WERI-Rb-1 (cell line): ENCODE measurements at regions not wholly inside any gene's neighbourhood (a gene's known extent, or its start where the extent isn't known, plus 50 kb on each side); places are given as distances from the start of the nearest gene placed in this dataset.
"Not testable (repeated sequence)": the region's sequence is repeated elsewhere in the genome, so short reads cannot be mapped to it uniquely, and the experiment has no call there.

Experiments
- DNase-seq: peaks from one replicate; pipeline ENCODE4 v3.0.0-alpha.2; 2020
- H3K27ac ChIP-seq: fragments of 250-450 bp; sonication (Bioruptor Pico); 2 replicates; pipeline ENCODE4 v1.5.1; 2020; ENCODE audit warnings: mild to moderate bottlenecking, moderate library complexity
- H3K27me3 ChIP-seq: fragments of 250-450 bp; sonication (Bioruptor Pico); 2 replicates; pipeline ENCODE4 v1.5.1; 2021; ENCODE audit warnings: mild to moderate bottlenecking, low read depth, moderate library complexity; ENCODE audit not compliant: insufficient read depth, severe bottlenecking
- H3K36me3 ChIP-seq: fragments of 250-450 bp; sonication (Bioruptor Pico); 2 replicates; pipeline ENCODE4 v1.5.1; 2020; ENCODE audit warnings: mild to moderate bottlenecking, moderate library complexity
- H3K4me3 ChIP-seq: 2 replicates; pipeline ENCODE4 v1.5.1; 2011; ENCODE audit warnings: low read depth, mild to moderate bottlenecking, control low read depth, low read length
- H3K9me3 ChIP-seq: fragments of 250-450 bp; sonication (Bioruptor Pico); 2 replicates; pipeline ENCODE4 v1.5.1; 2021; ENCODE audit warnings: mild to moderate bottlenecking, moderate library complexity; ENCODE audit not compliant: severe bottlenecking
- CTCF ChIP-seq: IDR thresholded peaks from 2 replicates; pipeline ENCODE4 v1.5.1; 2011; ENCODE audit warnings: low read depth, mild to moderate bottlenecking, control low read depth, inconsistent platforms, low read length

DNA sequence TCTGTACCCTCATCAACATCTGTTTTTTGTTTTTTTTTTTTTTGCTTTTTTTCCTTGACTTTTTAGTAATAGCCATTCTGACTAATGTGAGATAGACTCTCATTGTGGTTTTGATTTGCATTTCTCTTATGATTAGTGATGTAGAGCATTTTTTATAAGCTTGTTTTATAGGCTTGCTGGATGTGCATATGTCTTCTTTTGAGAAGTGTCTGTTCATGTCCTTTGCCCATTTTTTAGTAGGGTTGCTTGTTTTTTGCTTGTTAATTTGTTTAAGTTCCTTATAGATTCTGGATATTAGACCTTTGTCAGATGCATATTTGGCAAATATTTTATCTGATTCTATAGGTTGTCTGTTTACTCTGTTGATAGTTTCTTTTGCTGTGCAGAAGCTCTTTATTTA, 53.5 kb upstream of the FAR1 start:
- DNase-seq, H3K27ac ChIP-seq, H3K9me3 ChIP-seq, H3K4me3 ChIP-seq, H3K27me3 ChIP-seq, H3K36me3 ChIP-seq: not testable (repeated sequence)

DNA sequence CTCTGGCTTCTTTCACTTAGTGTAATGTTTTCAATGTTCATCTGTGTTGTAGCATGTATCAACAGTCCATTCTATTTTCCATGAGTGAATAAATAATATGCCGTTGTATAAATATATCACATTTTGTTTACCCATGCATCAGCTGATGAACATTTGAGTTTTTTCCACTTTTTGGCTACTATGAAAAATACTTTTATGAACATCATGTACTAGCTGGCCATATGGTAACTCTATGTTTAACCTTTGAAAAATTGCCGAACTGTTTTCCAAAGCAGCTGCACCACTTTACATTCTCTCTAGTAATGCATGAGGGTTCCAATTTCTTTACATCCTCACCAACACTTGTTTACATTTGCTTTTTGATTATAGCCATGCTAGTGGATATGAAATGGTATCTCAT, 59.8 kb upstream of the FAR1 start:
- no peak for TF ChIP-seq CTCF
- Histone ChIP-seq H3K9me3 (no peaks in the 10 kb centered on the region), H3K36me3 (no peaks in the 10 kb centered on the region), H3K27me3 (peaks cover 20% of the 10 kb centered on the region), H3K4me3 (no peak overlapping the region), H3K27ac (no peak overlapping the region)
- no peak for DNase-seq

- Histone ChIP-seq H3K4me3 (no peak overlapping the region), H3K36me3 (no peaks in the 10 kb centered on the region), H3K9me3 (no peaks in the 10 kb centered on the region), H3K27me3 (peaks cover 28% of the 10 kb centered on the region), H3K27ac (no peak overlapping the region)
- no peak for TF ChIP-seq CTCF
- DNase-seq, result no peak
Observed at GRCh38 chr11:13606701-13607100, 61.8 kb upstream of the FAR1 start.

- Histone ChIP-seq H3K27me3 (peaks cover 30% of the 10 kb centered on the region), H3K27ac (no peak overlapping the region), H3K4me3 (no peak overlapping the region), H3K9me3 (no peaks in the 10 kb centered on the region), H3K36me3 (no peaks in the 10 kb centered on the region)
- no peak for DNase-seq
- no peak for TF ChIP-seq CTCF
Observed at GRCh38 chr11:13603661-13604060, 64.8 kb upstream of the FAR1 start.

DNA sequence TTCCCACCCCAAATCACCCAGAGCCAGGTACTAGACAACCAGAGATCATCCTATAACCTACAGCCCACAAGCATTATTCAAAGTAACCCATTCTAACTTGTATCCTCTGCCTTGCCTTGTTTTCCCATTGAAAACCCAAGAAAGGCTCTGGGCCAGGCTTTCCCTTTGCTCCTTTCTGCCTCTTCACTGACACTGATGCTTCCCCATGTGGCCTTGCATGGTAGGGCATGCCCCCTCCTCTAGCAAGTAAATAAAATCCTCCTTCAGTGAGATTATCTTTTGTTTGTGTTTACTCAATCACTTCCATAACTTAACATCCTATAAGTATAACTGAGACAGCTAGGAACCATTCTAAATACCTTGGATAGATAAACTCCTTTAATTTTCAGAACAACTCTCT, 65.6 kb upstream of the FAR1 start:
- TF ChIP-seq CTCF, result no peak
- H3K27ac ChIP-seq, result no peak overlapping the region
- no peak overlapping the region for H3K4me3 ChIP-seq
- no peak for DNase-seq
- H3K27me3 ChIP-seq, result peaks cover 30% of the 10 kb centered on the region
- no peaks in the 10 kb centered on the region for H3K9me3 ChIP-seq
- H3K36me3 ChIP-seq, result no peaks in the 10 kb centered on the region

DNA sequence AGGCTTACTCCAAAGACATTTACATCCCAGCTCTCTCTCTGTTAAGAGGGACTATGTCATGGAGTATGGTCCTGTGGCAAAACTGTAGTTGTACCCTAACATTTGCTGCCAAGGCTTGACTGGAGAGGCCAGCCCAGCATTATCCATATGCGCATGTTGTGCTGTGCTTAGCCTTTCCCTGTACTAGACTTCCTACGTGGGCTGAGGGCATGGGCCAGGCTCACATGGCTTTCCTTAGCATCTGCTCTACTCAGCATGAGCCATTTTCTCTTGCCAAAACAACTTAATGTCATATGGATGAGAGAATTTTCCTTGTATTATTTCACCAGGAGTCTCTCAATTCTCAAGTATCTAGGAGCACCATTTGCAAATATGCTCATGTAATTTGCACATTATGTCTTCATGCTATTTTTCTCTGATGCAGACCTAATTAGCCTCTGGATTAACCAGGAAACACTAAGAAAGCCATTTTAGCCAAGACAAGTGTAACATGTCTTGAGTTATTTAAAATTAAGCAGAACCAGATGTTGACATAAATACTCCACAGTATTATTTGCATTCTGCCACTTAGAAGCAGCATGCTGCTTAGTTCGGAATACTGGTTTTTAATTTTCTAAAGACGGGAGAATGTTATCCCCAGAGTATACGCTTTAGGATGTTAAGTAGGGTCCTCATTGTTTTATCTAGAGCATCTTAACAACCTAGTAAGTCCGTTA, 71.7 kb upstream of the FAR1 start:
- Histone ChIP-seq H3K27ac (no peak overlapping the region), H3K36me3 (no peaks in the 10 kb centered on the region), H3K4me3 (no peak overlapping the region), H3K27me3 (peaks cover 47% of the 10 kb centered on the region), H3K9me3 (no peaks in the 10 kb centered on the region)
- TF ChIP-seq CTCF, result no peak
- DNase-seq, result no peak
